ENCODE measurements at regions not wholly inside any gene's neighbourhood (a gene's known extent, or its start where the extent isn't known, plus 50 kb on each side); places are given as distances from the start of the nearest gene placed in this dataset.

DNA sequence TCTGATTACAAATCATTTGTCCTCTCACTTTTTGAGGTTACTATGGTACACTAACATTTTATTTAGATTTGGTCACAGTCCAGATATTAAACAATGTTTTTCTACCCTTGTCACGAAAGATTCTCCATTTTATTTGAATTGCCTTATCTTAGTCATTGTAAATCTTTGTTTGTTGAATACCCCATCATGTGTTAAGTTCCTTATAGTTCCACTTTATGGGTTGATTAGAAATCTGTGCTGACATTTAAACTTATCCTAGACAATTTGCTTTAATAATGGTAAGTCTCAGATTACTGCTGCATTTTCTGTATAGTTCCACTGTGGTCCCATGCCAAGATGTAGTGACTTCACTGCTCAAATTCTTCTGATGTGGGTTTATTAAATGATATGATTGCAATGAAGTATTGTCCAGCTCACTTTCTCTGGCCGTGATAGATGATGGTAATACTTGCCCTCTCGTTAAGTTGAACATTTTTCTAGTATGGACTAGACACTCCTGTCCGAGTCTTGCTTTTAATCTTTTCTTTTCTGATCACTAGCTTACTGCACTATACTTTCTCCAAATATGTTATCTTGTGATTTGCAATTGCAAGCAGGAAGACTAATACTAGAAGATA is 1107.3 kb downstream of the SLC6A15 start:
- FAIRE-seq: no peak
- no peaks in the 10 kb centered on the region for H3K27me3 ChIP-seq (ENCODE audit: control insufficient read depth, insufficient read depth, low read length)
- no peaks in the 10 kb centered on the region for H3K36me3 ChIP-seq (ENCODE audit: control insufficient read depth, insufficient read depth, low read length)
- TF ChIP-seq, protein P1, sequence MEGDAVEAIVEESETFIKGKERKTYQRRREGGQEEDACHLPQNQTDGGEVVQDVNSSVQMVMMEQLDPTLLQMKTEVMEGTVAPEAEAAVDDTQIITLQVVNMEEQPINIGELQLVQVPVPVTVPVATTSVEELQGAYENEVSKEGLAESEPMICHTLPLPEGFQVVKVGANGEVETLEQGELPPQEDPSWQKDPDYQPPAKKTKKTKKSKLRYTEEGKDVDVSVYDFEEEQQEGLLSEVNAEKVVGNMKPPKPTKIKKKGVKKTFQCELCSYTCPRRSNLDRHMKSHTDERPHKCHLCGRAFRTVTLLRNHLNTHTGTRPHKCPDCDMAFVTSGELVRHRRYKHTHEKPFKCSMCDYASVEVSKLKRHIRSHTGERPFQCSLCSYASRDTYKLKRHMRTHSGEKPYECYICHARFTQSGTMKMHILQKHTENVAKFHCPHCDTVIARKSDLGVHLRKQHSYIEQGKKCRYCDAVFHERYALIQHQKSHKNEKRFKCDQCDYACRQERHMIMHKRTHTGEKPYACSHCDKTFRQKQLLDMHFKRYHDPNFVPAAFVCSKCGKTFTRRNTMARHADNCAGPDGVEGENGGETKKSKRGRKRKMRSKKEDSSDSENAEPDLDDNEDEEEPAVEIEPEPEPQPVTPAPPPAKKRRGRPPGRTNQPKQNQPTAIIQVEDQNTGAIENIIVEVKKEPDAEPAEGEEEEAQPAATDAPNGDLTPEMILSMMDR (IDR thresholded peaks at IDR 0.05; ENCODE audit: insufficient read depth, low read length, severe bottlenecking): no peak
- no peak for DNase-seq (ENCODE audit: low read depth)
- H3K4me3 ChIP-seq (ENCODE audit: low read depth, low read length): no peak overlapping the region

GRCh38 chr12:83801972-83802371 is 1110.6 kb downstream of the SLC6A15 start:
- FAIRE-seq: no peak
- no peaks in the 10 kb centered on the region for H3K36me3 ChIP-seq (ENCODE audit: control insufficient read depth, insufficient read depth, low read length)

DNA sequence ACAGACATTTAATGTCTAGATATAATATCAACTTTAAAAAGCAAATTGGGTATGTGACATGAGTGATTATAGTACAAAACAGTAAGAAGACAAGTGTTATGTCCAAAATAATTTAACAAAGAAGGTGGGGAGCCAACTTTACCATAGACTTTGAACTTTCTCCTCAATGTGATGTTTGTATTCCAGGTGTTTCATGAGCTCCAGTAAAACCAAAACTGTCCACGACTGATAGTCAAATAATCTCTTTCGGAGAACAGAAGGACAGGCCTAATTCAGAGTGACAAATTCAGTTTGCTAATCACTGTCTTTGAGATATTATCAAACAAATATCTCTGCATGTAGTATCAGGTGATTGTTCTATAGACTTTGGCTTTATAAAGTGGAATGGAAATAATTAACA is 1112.6 kb downstream of the SLC6A15 start:
- H3K27me3 ChIP-seq (ENCODE audit: control insufficient read depth, insufficient read depth, low read length): no peaks in the 10 kb centered on the region
- no peaks in the 10 kb centered on the region for H3K36me3 ChIP-seq (ENCODE audit: control insufficient read depth, insufficient read depth, low read length)
- TF ChIP-seq, protein P1 (IDR thresholded peaks at IDR 0.05; ENCODE audit: insufficient read depth, low read length, severe bottlenecking): no peak
- no peak overlapping the region for H3K4me3 ChIP-seq (ENCODE audit: low read depth, low read length)
- FAIRE-seq: no peak
- no peak for DNase-seq (ENCODE audit: low read depth)

More at GRCh38 chr12:83801972-83802371, 1110.6 kb downstream of the SLC6A15 start:
- H3K4me3 ChIP-seq (ENCODE audit: low read depth, low read length): no peak overlapping the region
- H3K27me3 ChIP-seq (ENCODE audit: control insufficient read depth, insufficient read depth, low read length): no peaks in the 10 kb centered on the region
- no peak for DNase-seq (ENCODE audit: low read depth)
- TF ChIP-seq, protein P1 (IDR thresholded peaks at IDR 0.05; ENCODE audit: insufficient read depth, low read length, severe bottlenecking): no peak

DNA sequence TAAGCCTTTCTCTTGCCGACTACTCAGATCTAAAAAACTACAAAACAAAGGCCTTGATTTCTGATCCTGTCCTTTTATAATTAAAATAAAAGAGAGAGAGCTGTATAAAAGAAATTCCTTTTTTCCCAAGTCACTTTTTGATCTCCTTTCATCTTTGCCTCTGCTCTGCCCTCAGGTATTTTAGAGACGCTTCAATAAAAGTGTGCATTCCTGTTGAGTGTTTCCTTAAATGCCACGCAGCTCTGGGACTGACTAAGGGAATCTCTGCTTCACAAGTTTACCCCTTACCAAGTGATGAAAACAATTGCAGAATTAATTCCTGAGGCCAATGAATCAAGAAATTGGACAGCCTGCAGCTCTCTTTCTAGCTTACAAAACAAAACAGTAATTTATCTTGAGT is 1109.8 kb downstream of the TMTC2 start:
- Histone ChIP-seq H3K27me3 (ENCODE audit: control insufficient read depth, insufficient read depth, low read length) (no peaks in the 10 kb centered on the region), H3K36me3 (ENCODE audit: control insufficient read depth, insufficient read depth, low read length) (no peaks in the 10 kb centered on the region), H3K4me3 (ENCODE audit: low read depth, low read length) (no peak overlapping the region)
- FAIRE-seq (no peak), DNase-seq (ENCODE audit: low read depth) (no peak)
- TF ChIP-seq, protein P1 (IDR thresholded peaks at IDR 0.05; ENCODE audit: insufficient read depth, low read length, severe bottlenecking): no peak

DNA sequence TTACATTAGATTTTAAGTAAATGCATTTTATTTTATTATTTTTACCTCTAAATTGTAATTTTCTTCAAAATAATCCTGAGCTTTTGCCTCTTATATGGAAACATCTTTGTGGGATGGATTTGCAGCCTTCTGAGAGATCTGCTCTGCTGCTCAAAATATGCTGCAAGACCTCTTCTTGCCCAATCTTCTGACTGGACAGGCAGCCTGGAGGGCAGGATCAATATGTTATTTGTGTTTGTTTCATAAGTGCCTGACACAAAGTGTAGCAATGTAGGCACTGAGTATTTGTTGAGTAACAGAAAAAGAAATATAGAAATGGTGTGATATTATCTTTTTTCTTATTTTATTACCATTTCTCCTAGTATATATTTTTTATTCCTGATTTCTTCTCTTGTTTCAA is 1106.9 kb downstream of the TMTC2 start:
- H3K27me3 ChIP-seq (ENCODE audit: control insufficient read depth, insufficient read depth, low read length): no peaks in the 10 kb centered on the region
- H3K36me3 ChIP-seq (ENCODE audit: control insufficient read depth, insufficient read depth, low read length): no peaks in the 10 kb centered on the region
- DNase-seq (ENCODE audit: low read depth) (peak; percentile 35), FAIRE-seq (no peak)
- H3K4me3 ChIP-seq (ENCODE audit: low read depth, low read length): no peak overlapping the region
- TF ChIP-seq, protein P1 (IDR thresholded peaks at IDR 0.05; ENCODE audit: insufficient read depth, low read length, severe bottlenecking): no peak

DNA sequence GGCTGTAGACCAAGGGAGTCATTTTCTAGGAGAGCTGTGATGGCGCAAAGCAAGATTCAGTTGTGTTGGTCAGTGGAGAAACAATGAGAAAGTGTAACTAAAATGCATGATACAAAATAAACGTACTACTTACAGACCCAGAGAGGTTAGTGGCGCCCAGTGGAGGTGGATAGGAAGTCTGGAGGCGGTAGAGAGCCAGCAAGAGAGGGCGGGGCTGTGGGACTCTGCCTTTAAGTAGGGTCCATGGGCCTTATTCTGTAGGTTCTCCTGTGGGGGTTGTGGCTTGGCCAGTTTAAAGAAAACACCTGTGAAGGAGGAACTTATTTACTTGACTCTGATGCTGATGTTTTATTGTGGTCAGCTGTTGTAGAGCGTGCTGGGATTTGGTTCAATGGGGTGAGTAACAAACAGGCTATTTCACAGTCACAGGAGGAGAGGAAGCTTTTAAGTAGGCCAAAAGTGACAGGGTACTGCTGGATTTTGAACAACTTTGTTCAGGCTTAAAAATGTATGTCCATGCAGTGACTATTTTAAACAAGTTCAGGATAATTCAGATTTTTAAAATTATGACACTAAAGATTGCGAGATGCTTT is 1097.7 kb downstream of the TMTC2 start:
- TF ChIP-seq, protein P1 (IDR thresholded peaks at IDR 0.05; ENCODE audit: insufficient read depth, low read length, severe bottlenecking): no peak
- Histone ChIP-seq H3K27me3 (ENCODE audit: control insufficient read depth, insufficient read depth, low read length) (no peaks in the 10 kb centered on the region), H3K4me3 (ENCODE audit: low read depth, low read length) (no peak overlapping the region), H3K36me3 (ENCODE audit: control insufficient read depth, insufficient read depth, low read length) (no peaks in the 10 kb centered on the region)
- no peak for FAIRE-seq
- DNase-seq (ENCODE audit: low read depth): peak; percentile 1

Measured in bronchial epithelial cell (primary cell).